ENCODE measurements at regions not wholly inside any gene's neighbourhood (a gene's known extent, or its start where the extent isn't known, plus 50 kb on each side); places are given as distances from the start of the nearest gene placed in this dataset.

DNA sequence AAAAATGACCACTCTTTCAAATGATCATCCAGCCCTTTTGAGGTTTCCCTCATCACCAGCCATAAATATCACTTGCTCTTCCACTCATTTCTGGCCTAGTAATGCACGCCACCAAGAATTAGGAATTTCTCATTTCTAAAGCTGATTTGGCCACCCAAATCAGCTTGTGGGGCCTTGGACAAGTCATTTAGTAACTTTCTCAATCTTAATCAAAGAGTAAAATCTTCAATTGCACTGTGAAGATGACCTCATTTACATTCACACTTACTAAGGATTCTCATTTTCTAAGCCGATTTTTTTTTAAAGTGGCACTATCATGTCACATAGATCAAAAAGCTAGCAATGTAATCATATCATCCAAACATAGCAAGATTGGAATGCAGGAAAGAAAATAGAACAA, 150.0 kb upstream of the HHIP start:
- no peak for ATAC-seq

GRCh38 chr4:144499777-144500176, 146.2 kb upstream of the HHIP start:
- ATAC-seq, result no peak

DNA sequence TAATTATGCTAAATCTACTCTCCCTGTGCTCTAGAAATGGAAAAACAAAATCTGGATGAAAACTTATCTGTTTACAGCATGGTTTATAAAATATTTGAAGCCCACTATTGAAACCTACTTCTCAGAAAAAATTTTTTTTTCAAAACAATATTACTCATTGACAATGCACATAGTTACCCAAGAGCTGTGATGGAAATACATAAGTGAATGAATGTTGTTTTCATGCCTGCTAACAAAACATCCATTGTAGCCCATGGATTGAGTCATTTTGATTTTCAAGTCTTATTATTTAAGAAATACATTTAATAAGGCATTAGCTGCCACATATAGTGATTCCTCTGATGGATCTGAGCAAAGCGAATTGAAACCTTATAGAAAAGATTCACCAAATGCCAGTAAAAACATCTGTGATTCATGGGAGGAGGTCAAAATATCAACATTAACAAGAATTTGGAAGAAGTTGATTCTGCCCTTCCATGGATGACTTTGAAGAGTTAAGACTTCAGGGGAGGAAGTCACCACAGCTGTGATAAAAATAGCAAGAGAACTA, 144.7 kb upstream of the HHIP start:
- ATAC-seq, result no peak

DNA sequence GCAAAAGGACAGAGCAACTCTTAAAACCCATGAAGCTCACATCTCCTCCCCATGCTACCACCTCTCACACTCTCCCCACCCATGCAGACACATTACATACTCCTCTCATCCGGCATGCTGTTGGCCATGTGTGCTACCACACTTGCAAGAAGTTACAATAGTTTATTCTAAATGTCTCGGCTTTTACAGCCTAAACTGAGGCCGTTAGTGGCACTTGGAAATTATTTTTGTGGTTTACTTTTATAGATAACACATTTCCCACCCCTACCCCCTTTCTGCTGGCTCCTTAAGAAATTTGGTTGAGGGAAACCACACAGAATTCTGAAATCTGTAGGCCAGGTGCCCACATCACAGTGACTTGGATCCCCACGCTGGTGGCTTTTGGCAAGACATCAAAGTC, 141.1 kb upstream of the HHIP start:
- no peak for ATAC-seq

DNA sequence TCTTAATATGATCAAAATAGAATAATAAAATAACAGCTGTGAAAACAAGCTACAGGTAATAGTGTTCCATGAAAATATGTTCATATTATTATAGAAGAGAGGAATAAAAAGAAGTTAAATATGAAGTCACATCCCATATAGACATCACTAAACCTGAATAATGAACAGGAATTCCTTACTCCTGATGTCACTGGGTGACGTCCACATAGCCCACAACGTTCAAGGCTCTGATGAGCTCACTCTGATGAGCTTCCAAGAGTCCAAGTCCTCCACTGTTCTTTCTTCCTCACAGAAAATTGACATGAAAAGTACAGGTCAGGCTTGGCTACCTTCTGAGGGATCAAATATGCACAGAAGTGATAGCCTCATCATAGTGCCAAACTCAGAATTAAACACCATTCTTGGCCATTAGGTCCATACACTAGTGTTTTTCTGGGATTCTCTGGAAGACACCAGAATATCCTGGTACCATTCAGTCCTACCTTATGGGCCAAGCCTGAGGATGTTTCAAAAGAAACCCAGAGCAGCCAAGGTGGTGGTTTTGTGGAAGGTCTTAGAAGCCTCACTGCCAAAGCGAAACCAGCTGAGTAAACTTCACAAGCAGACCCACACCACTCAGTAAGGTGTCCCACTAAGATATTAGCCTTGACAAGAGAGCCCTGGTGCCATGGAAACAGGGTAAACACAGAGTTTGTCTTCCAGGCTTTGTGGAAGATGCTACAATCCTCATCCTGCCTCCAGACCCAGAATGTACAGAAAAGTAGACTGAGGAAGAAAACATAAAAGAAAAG, 138.4 kb upstream of the HHIP start:
- no peak for ATAC-seq

DNA sequence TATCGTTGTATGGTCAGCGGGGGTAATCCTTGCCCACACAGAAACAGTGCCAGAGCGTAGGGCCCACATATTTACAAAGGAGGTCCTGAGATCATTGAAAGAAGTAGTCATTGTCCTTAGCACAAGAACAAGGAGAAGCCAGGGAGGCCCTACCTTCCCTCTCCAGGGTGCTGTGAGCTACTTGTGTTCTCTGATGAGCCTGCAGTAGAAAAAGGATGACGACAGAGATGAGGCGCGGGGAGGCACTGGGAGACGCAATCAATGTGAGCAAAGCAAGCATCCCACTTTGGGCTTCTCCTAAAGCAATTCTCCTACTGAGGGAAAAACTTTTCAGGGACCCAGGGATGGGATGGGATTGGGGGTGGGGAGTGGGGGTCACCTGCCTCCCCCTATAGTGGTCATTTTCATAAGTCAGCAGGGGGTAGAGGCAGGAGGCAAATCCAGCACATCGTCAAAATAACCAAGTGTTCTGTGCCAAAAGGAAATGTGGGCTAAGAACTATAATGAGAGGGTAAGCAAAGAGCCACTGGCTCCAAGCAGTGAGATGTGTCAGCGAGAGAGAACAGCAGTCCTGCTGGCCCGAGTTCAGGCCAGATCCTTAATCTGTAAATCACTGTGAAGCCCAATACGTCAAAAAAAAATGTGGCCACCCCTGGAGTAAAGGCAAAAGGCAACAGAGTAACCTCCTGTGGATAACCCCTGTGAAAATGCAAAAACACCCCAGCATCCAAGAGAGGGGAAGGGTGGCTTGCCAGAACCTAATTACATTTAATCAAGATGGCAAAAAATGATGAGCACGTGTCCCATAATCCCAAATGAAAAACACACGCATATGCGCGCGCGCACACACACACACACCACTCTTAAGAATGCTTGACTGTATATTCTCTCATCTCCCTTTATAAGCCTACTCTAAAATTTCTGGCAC, 136.6 kb upstream of the HHIP start:
- no peak for ATAC-seq

DNA sequence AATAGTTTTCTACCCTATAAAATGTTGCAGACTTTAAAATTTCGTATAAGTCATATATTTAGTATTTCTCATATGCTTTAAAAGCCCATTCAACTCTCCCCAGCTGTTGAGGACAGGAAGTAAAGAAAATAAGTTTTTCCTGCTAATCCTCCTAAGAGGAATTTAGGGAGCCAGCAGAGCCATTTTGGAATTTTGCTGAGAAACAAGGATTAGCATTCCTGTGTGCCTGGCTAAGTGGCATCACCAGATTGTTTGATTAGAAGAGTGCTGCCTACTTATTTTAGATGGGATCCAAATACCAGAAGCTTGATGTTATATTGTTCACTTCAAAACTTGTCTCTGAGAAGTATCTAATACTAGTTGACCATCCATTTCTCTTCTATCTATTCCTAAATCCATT, 131.2 kb upstream of the HHIP start:
- ATAC-seq, result no peak

DNA sequence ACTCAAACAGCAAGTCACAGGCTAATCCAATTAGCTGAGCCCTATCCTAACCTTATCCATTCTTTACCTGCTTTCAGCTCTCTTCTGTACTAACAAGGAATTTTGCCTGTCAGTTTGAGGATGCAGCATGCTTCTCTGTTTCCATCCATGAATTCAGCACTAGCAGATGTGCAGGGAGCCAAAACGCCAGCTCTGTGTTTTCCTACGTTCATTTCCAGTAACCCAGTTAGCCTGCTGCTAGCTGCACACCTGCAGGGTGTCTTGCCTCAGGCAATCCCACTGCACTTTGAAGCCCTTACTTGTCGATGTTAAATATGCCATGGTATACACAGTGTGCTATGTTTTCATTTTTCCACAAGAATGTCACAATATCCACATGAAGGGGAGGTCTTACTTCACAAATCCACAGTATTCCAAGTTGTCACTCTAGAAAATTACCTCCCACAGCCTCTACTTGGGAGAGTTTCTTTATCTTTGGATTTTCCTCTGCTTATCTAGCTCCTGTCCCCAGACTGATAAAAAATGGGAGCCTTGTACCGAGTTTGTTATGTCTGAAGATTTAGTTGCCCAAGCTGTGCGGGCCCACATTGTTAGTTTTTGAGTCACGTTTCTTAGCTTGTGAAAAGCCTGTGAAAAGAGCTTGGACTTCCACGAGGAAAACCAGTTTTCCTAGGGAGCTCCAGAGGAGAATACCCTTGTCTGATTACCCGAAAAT, 127.6 kb upstream of the HHIP start:
- ATAC-seq, result no peak

DNA sequence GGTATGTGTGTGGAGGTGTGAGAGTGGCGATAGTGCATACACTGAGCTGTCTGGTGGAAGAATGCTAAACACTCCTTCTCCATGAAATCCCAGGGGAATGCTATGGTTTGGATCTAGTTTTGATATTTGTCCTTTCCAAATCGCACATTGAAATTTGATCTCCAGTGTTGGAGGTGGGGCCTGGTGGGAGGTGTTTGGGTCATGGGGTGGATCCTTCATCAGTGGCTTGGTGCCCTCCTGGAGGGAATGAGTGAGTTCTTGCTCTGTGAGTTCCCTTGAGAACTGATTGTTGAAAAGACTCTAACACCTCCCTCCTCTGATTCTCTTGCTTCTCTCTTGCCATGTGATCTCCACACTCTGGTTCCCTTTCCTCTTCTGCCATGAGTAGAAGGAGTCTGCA, 114.1 kb upstream of the HHIP start:
- ATAC-seq, result no peak

- no peak for ATAC-seq
These were observed 98.2 kb upstream of the HHIP start for GRCh38 chr4:144547678-144548298.

GRCh38 chr4:144556636-144557035, 89.3 kb upstream of the HHIP start:
- ATAC-seq, result no peak

DNA sequence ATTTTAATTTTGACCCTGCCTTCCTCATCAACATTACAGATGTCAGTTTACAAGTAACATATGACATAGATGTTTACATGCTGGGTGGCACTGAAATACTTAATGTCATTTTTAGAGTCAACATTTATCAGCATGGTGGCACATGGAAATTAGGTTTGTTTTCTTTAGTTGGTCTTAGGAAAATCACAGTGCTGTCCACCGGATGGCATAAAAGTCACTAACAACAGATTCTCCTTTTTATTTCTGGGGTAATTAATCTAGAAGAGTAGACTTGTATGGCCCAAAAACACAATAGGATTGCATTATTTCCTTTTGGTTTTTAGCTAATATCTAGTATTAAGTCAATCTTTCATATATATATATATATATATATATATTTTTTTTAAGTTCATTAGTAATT, 88.6 kb upstream of the HHIP start:
- ATAC-seq, result no peak

DNA sequence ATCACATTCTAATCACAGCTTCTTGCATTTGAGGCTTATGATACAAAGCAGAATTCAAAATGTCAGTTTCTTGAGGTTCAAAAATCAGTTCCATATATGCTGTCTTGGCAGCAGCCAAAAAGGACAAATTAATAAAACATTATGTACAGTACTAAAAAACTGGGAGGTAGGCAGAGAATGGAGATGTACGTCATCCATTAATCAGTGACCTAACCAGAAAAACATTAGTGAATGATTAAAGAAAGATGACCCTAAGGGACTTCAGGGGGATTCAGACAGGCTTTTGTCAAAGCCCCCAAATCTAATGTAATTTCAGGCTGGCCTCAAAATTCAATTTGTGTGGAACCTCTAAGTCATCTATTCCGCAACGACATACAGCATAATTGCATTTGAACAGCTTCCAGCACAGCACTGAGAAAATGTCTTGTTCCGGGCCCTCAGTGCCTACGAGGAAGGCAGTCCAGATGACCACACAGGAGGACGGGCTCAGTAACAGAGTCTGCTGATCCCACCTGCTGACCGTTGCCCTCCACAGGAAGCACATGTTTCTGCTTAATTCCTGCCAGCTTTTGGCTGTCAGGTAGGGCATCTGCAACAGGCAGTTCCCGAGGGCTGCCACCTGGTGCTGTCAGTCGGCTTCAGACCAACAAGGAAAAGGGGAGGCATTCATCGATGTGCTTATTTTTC, 83.8 kb upstream of the HHIP start:
- no peak for ATAC-seq

GRCh38 chr4:144564358-144564757, 81.6 kb upstream of the HHIP start:
- no peak for ATAC-seq

DNA sequence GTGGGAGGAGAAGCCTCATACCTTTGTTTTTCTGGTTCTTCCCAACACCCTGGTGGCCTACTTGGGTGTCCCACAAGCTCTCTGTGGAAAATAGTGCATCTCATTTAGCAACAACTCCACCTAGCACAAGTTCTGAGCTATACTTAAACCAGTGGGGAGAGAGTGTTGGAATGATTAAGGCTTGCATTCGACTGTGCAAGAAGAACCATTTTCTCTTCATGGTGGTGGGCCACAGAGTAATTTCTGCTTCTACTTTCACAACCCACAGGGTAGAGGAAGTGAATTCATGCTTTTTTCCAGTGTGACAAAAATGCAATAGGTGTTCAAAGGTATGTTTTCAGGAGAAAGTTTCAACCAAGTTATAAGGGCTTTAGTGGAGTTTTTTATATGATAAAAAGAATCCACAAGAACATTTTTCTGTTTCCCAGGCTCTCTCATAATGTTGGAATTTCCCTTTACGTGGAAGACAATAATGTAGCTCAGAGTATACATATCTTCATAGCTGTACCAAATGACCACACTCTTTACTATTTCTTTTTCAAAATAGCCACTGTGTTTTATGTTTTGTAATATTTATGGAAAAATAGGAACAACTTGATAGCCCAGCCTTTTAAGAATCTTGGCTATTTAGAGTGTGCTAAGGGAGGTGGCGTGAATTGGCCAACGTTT, 80.3 kb upstream of the HHIP start:
- ATAC-seq, result no peak

GRCh38 chr4:144572660-144573059, 73.3 kb upstream of the HHIP start:
- ATAC-seq, result no peak

DNA sequence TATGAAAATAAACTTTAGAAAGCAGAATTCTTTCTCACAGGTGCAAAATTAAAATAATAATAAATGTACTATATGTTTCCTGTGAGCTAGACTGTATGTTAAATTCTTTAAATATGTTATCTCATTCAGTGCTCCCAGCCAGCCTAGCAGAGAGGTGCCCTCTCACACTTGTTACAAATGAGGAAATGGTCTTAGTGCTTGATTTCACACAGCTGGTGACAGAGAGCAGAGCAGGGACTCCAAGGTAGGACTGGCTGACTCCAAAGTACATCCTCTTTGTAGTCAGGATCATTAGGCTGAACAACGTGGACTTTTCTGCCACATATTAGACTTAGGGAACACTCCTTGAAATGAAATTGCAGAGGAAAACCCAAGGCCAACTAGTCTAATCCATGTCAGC, 72.0 kb upstream of the HHIP start:
- no peak for ATAC-seq

DNA sequence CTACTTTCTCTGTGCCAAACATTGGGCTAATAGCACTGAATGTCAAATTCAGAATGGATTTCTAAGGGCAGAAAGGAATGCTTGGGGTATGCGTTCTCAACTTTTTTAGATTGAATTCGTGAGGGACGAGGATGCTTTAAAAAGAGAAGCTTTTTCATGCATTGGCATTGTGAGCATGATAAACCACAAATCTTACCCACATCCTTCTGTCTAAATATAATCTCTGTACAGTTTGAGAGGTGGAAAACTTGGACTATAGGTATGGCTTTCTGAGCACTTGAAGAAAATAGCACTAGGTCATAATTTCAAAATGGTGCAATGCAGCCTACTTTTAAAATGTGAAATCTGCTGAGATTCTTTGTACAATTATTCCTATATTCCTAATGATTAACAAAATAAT, 71.4 kb upstream of the HHIP start:
- no peak for ATAC-seq

GRCh38 chr4:144575181-144575580, 70.8 kb upstream of the HHIP start:
- ATAC-seq, result no peak

- ATAC-seq, result no peak
These were observed 67.3 kb upstream of the HHIP start for GRCh38 chr4:144578681-144579080.

GRCh38 chr4:144579411-144580030, 66.4 kb upstream of the HHIP start:
- ATAC-seq, result no peak

Measured in activated CD4-positive, CD25-positive, alpha-beta regulatory T cell treated with anti-CD3 and anti-CD28 coated beads, Interleukin-2, amount 50 U/mL, for 24 hours (primary cell).